ENCODE measurements at regions not wholly inside any gene's neighbourhood (a gene's known extent, or its start where the extent isn't known, plus 50 kb on each side); places are given as distances from the start of the nearest gene placed in this dataset.

GRCh38 chrX:116863029-116863428 lies 400.3 kb upstream of the CT83 start:
- ChIA-PET RAD21 (ENCODE audit: low non-redundant PET in 1 of 2, low total read pairs in 2 of 2, uncharacterized antibody in 2 of 2, unreplicated experiment in 2 of 2) (no interaction called here), CTCF (no interaction called here), POLR2A (no interaction called here)
- TF ChIP-seq TCF7L2 (IDR thresholded peaks at IDR 0.05; ENCODE audit: borderline replicate concordance, extremely low read depth, insufficient read depth, insufficient read length) = no peak
- TF ChIP-seq EZH2phosphoT487 (IDR thresholded peaks at IDR 0.05; ENCODE audit: borderline replicate concordance) = no peak
- no peak for TF ChIP-seq ZFX (IDR thresholded peaks at IDR 0.05)
- TF ChIP-seq EGR1 (IDR thresholded peaks at IDR 0.05; ENCODE audit: low read depth) = no peak
- no peak for TF ChIP-seq CBX3 (IDR thresholded peaks at IDR 0.05; ENCODE audit: low read depth)
- no peak for TF ChIP-seq EZH2 (IDR thresholded peaks at IDR 0.05)
- no peak for TF ChIP-seq RAD21 (IDR thresholded peaks at IDR 0.05; ENCODE audit: low read depth)
- no peak for TF ChIP-seq ZBTB33 (IDR thresholded peaks at IDR 0.05; ENCODE audit: extremely low read depth, insufficient replicate concordance, low read length)
- TF ChIP-seq POLR2A (IDR thresholded peaks at IDR 0.05; ENCODE audit: borderline replicate concordance, extremely low read depth, insufficient read depth, insufficient read length) = no peak
- no peak for TF ChIP-seq MAX (IDR thresholded peaks at IDR 0.05)
- TF ChIP-seq ELF1 (IDR thresholded peaks at IDR 0.05; ENCODE audit: borderline replicate concordance, low read depth) = no peak
- TF ChIP-seq SIN3A (IDR thresholded peaks at IDR 0.05; ENCODE audit: low read depth) = no peak
- no peak for TF ChIP-seq ZNF274 (IDR thresholded peaks at IDR 0.05; ENCODE audit: low read depth, low read length)
- TF ChIP-seq REST (IDR thresholded peaks at IDR 0.05; ENCODE audit: low read depth) = no peak
- no peak for TF ChIP-seq ATF3 (IDR thresholded peaks at IDR 0.05)
- TF ChIP-seq FOSL1 (IDR thresholded peaks at IDR 0.05; ENCODE audit: low read depth) = no peak
- TF ChIP-seq CTCF (IDR thresholded peaks at IDR 0.05 in 2 of 3, conservative IDR thresholded peaks at IDR 0.05 in 1 of 3; ENCODE audit: borderline replicate concordance in 1 of 3, insufficient read depth in 1 of 3, low read depth in 2 of 3, low read length in 2 of 3) = no peak
- no peak for TF ChIP-seq YY1 (IDR thresholded peaks at IDR 0.05; ENCODE audit: extremely low read depth, insufficient replicate concordance, low read depth, low read length)
- no peak for TF ChIP-seq POLR2AphosphoS5 (IDR thresholded peaks at IDR 0.05; ENCODE audit: low read depth, low read length)
- no peak for TF ChIP-seq JUND (IDR thresholded peaks at IDR 0.05)
- BruUV-seq (replicated peaks) = no TSS peak
- no peaks in the 10 kb centered on the region for H3K79me2 ChIP-seq (ENCODE audit: insufficient read depth, low read length)
- H3K9ac ChIP-seq (ENCODE audit: low read length) = no peak overlapping the region
- H3K27ac ChIP-seq (ENCODE audit: low read depth, low read length) = no peak overlapping the region
- DNase-seq (ENCODE audit: low read depth, low spot score) (no peak), ATAC-seq (no peak)
- no peaks in the 10 kb centered on the region for H3K4me1 ChIP-seq (ENCODE audit: control insufficient read depth in 1 of 2, insufficient read depth in 2 of 2, low read length in 2 of 2)
- no peak overlapping the region for H3K4me3 ChIP-seq (replicated peaks in 1 of 2; ENCODE audit: low read depth in 1 of 2, low read length in 2 of 2)
- H3K4me2 ChIP-seq (ENCODE audit: low read length) = no peak overlapping the region
- H3K9me2 ChIP-seq (ENCODE audit: insufficient read depth) = no peaks in the 10 kb centered on the region
- no peaks in the 10 kb centered on the region for H3K9me3 ChIP-seq (ENCODE audit: control insufficient read depth in 1 of 2, insufficient read depth in 1 of 2, low read depth in 1 of 2, low read length in 2 of 2)
- no peaks in the 10 kb centered on the region for H3K36me3 ChIP-seq (ENCODE audit: control insufficient read depth in 1 of 2, insufficient read depth in 2 of 2, low read length in 2 of 2)
- intact Hi-C loops (cut with micrococcal nuclease) = no loop called here
- H4K20me1 ChIP-seq (ENCODE audit: insufficient read depth) = no peaks in the 10 kb centered on the region
- H2AFZ ChIP-seq (ENCODE audit: low read depth, low read length, poor library complexity, severe bottlenecking) = no peak overlapping the region
- H3K27me3 ChIP-seq (ENCODE audit: insufficient read depth, low read length) = no peaks in the 10 kb centered on the region

Data from HCT116 (cell line).